ENCODE measurements at regions not wholly inside any gene's neighbourhood (a gene's known extent, or its start where the extent isn't known, plus 50 kb on each side); places are given as distances from the start of the nearest gene placed in this dataset.
A peak's percentile ranks its signal among the peaks of the same experiment; 100 is the strongest.
"Not testable (repeated sequence)": the region's sequence is repeated elsewhere in the genome, so short reads cannot be mapped to it uniquely, and the experiment has no call there.

GRCh38 chr5:174828804-174829510, 104.6 kb downstream of the MSX2 start:
- DNase-seq: no peak

GRCh38 chr5:174827558-174827957, 103.2 kb downstream of the MSX2 start:
- no peak for DNase-seq

GRCh38 chr5:174825587-174825986, 101.2 kb downstream of the MSX2 start:
- no peak for DNase-seq

- no peak for DNase-seq
These were observed 94.0 kb downstream of the MSX2 start for GRCh38 chr5:174818430-174818829.

- DNase-seq: no peak
These were observed 93.2 kb downstream of the MSX2 start for GRCh38 chr5:174817610-174818009.

GRCh38 chr5:174816858-174817257, 92.5 kb downstream of the MSX2 start:
- DNase-seq: no peak

GRCh38 chr5:174811438-174811837, 87.1 kb downstream of the MSX2 start:
- DNase-seq: no peak

- DNase-seq: no peak
These were observed 86.4 kb downstream of the MSX2 start for GRCh38 chr5:174810796-174811195.

GRCh38 chr5:174807471-174807870, 83.1 kb downstream of the MSX2 start:
- DNase-seq: no peak

- DNase-seq: no peak
These were observed 82.3 kb downstream of the MSX2 start for GRCh38 chr5:174806729-174807128.

- DNase-seq: no peak
These were observed 77.4 kb downstream of the MSX2 start for GRCh38 chr5:174801798-174802197.

GRCh38 chr5:174800435-174800834, 76.1 kb downstream of the MSX2 start:
- DNase-seq: no peak

- DNase-seq: no peak
These were observed 74.7 kb downstream of the MSX2 start for GRCh38 chr5:174799121-174799520.

GRCh38 chr5:174798551-174798951, 74.2 kb downstream of the MSX2 start:
- no peak for DNase-seq

GRCh38 chr5:174796711-174797192, 72.4 kb downstream of the MSX2 start:
- no peak for DNase-seq

- no peak for DNase-seq
These were observed 70.7 kb downstream of the MSX2 start for GRCh38 chr5:174794931-174795672.

- DNase-seq: peak; percentile 45
These were observed 69.4 kb downstream of the MSX2 start for GRCh38 chr5:174793684-174794328.

GRCh38 chr5:174793076-174793475, 68.7 kb downstream of the MSX2 start:
- no peak for DNase-seq

GRCh38 chr5:174792265-174792664, 67.9 kb downstream of the MSX2 start:
- DNase-seq: not testable (repeated sequence)

- DNase-seq: no peak
These were observed 66.5 kb downstream of the MSX2 start for GRCh38 chr5:174790906-174791305.

GRCh38 chr5:174789596-174789995, 65.2 kb downstream of the MSX2 start:
- DNase-seq: no peak

GRCh38 chr5:174785120-174785680, 60.8 kb downstream of the MSX2 start:
- DNase-seq: no peak

All from stimulated activated CD4-positive, alpha-beta T cell treated with anti-CD3 and anti-CD28 coated beads, Interleukin-4, amount 100 ng/mL, for 1 hour (primary cell).